T47D (cell line): ENCODE measurements at regions not wholly inside any gene's neighbourhood (a gene's known extent, or its start where the extent isn't known, plus 50 kb on each side); places are given as distances from the start of the nearest gene placed in this dataset.

ENCODE experiments used
- DNase-seq, 2 experiments: peaks; one replicate each; pipeline versions ENCODE4 v3.0.0 to v3.0.0-alpha.2; 2011 to 2012; ENCODE audit warnings: low read depth in 1 of 2, low spot score in 1 of 2
- JUND ChIP-seq: IDR thresholded peaks from 2 replicates; pipeline ENCODE4 v1.6.1; 2012; ENCODE audit warnings: low read depth
- in situ Hi-C: cut with HindIII; loops from 2 replicates; pipeline ENCODE4 v1.10.0; 2016; ENCODE audit warnings: low sequenced_read_pairs, low pct_unique_long_range_greater_than_20kb

DNA sequence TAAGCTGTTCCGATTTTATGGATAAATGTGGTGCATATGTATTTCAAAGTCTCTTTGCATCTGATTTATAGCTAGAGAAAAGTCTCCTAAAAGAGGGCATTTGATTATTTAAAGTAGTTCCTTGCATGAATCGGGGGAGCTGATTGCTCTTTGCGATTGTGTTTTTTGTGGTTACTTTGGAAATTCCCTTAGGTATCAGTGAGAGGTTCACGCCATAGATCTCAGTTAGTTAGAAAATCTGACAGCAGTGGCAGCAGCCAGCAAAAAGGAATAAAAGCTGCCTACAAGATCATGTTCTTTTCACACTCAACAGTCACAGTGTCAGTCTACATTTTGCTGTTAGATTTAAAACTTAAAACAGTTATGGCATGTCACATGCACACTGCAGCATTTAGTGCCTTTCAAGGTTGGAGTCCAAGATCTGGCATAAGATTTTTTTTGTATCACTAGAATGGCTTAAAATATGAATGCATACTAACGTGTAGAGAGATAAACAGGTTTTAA lies 436.5 kb upstream of the PCDH20 start:
- TF ChIP-seq JUND: no peak
- no peak for DNase-seq
- in situ Hi-C loops: no loop called here

DNA sequence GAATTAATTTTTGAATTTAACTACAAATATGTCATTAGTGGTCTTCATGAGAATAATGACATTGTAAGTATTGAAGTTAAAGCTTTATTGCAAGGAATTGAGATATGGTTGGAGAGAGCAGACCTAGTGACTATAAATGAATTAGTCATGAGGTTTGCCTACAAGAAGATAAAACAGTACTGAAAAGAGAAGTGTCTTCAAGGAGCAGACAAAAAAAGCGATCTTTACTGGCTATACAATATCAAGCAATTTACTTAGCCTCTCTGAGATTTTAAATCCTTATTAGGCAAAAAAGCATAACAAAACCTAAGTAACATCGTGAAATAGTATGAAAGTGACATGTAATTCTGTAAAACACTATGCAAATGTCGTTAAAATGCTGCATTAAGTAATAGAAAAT lies 435.1 kb upstream of the PCDH20 start:
- DNase-seq: no peak
- no peak for TF ChIP-seq JUND
- in situ Hi-C loops: no loop called here

DNA sequence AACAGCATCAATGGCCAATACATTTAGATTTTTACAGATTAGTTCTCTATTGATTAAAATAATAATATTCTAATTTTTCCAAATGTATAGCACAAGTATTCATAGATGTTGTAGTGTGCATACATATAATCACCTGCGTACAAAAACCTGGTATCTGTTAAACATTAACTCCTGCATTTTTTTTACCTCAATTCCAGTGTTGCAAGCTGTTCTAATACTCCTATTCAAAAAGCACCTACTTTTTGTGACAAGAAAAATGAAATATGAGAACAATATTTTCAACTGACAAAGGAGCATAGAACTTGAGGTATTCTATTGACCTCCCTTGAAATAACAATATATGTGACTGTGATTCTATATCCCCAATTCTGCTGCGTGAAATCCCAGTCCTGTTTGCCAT lies 422.9 kb upstream of the PCDH20 start:
- no peak for TF ChIP-seq JUND
- in situ Hi-C loops: no loop called here
- DNase-seq: no peak

DNA sequence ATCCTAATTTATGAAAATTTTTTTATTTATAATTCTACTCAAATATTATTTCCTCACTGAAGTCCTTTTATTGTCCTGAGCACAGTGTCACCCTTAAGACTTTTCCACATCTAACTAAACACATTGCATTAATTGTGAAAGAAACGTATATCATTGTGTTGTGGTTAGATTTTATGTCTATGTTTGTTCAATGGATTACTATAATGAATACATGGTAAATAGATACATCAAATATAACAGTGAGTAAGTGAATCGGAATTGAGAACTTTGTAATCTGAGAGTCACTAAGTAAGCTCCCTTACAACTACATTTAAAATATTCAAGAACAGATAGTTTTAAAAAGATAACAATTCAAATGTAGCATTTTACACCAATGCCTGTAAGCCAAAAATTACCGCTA lies 417.6 kb upstream of the PCDH20 start:
- TF ChIP-seq JUND: no peak
- DNase-seq: peak in 1 of 2 experiments; percentile 13
- in situ Hi-C loops: no loop called here

DNA sequence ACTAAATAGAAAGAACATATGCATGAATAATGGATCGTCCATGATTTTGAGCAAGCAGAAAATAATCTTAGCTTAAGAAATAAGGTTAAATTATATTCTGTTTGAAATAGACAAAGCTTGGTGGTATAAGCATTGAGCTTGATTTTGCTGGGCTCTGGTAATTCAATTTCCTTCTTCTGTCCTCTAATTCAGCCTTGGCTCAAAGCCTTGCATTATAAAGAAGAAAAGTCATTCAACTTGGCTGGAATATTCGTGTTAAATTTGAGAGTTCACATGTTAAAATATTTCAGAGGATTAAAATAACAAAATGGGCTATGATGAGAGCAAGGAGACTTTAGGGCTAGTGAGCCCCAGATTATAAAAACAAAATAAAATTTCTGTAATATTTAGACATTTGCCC lies 415.4 kb upstream of the PCDH20 start:
- DNase-seq: no peak
- TF ChIP-seq JUND: no peak
- in situ Hi-C loops: no loop called here

DNA sequence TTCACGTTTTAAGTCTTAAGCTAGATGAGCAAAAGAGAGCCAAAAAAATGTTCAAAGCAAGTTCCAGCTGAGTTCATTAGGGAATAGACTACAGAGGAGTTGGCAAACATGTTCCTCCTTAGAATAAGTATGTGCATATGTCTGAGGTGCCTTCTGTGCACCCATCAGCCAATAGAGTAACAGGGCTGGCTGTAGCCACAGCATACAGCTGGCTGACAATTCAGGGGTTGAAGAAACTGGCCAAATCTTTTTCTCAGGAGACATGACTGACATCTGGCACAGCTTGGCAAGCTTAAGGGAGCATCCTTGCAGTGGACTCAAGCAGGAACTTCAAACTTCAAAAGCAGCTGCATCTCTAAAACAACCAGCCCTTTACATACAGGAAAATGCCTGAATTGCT lies 414.8 kb upstream of the PCDH20 start:
- in situ Hi-C loops: no loop called here
- TF ChIP-seq JUND: no peak
- no peak for DNase-seq

DNA sequence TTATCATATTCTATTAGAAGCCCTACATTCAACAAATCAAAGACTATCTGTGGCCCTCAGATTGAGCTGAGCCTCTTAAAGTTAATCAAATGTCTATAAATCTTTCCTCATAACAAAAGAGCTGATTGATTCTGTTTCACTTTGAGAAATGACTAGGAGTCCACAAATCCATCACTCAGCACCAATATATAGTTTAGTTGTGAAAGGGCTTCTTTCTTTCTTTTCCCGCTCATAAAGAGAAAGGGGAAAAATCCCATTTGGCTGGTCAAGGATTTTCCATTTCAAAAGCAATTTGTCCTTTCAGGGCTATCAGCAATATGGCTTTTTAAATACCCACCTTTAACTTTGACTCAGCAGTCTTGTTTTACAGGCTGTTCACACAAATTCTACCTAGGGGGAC lies 408.5 kb upstream of the PCDH20 start:
- in situ Hi-C loops: no loop called here
- TF ChIP-seq JUND: no peak
- DNase-seq: no peak

DNA sequence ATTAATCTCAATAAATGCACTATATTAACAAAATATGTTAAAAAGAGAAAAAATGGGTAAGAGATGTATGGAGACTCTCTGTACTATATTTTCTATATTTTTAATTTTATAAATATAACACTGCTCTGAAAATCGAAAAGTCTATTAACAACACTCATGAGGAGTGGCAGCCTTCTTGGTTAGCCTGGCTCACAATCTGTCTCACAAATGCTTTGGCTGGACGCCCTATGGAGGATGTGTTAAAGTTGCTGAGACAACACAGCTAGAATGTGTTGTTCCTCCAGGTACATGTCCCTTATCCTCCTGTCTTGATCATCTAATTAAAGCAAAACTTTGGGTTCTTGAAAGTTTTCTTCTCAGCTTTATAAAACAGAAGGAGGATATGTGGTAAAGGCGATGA lies 396.6 kb upstream of the PCDH20 start:
- no peak for TF ChIP-seq JUND
- in situ Hi-C loops: no loop called here
- DNase-seq: no peak

DNA sequence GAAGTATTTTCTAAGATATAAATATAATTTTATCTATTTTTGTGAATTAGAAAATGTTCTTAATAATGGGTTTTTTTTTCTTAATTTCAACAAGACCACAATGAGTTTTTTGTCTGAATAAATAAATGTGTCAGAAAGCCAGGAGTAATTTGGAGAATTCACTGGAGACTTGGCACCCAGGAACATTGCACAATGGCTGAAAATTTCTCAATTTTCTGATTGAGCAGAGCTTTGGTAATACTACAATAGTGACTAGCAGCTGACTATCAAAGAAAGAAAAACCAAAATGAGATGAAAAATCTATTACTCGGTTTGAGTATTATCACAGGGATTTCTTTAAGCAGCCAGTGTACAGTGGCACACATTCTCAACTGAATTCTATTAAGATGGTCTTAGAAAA lies 394.4 kb upstream of the PCDH20 start:
- no peak for TF ChIP-seq JUND
- no peak for DNase-seq
- in situ Hi-C loops: no loop called here

DNA sequence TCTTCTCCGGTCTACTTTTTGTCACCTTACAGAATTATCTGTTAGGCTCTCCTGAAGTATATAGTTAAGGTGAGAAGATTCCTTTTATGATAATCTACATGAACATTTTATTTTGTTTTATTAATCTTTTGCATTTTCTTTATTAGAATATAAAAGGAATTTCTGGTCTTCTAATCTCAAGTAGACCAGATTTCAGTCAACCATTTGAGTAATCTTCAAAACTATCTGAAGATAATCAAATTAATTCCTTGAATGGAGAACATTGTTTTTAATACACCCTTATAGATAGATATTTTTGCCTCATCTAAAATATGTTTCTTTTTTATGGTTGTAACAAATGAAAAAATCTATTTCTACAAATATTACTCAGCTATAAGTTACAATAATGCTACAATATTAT lies 381.7 kb upstream of the PCDH20 start:
- TF ChIP-seq JUND: no peak
- in situ Hi-C loops: no loop called here
- no peak for DNase-seq

DNA sequence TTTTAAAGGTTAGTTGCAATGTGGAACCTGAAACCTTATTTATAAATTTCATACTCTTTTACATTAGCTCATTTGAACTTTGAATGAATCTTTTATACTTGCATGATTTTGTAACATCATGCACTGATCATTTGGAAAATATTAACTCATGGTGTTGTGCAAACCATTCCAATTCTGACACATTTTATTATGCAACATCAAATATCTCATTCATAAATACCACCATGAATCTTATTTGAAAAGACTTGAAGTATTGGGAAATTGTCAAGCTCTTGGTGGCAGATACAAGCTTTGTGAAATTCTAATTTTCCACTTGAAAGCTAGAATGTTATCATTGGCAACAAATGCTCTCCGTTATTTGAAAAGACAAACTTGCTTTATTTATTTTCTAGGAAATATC lies 379.9 kb upstream of the PCDH20 start:
- DNase-seq: no peak
- in situ Hi-C loops: no loop called here
- no peak for TF ChIP-seq JUND

DNA sequence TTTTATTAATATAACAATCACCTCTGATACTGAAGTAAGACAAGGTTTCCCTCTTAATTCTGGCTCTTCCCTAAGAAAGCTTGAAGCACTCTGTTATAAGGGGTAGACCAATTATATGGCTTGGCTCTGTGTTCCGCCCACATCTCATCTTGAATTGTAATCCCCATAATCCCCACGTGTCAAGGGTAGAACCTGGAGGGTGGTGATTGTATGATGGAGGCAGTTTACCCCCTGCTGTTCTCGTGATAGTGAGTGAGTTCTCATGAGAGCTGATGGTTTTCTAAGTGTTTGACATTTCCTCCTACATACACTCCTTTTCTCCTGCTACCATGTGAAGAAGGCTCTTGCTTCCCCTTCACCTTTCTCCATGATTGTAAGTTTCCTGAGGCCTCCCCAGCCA lies 363.8 kb upstream of the PCDH20 start:
- no peak for TF ChIP-seq JUND
- no peak for DNase-seq
- in situ Hi-C loops: no loop called here

DNA sequence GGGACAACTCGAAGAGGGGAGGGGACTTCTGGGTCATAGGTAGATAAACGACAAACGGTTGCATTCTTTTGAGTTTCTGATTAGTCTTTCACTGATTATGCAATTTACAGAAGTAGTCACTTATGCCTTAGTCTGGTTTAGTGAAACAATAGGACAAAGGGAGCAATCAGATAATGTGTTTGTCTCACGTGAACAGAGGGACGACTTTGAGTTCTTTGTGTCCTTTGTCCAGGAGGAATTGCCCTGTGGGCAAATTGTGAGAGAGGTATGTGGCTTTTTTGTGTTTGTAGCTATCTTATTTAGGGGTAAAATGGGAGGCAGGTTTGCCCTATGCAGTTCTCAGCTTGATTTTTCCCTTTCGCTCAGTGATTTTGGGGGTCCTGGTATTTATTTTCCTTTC lies 362.9 kb upstream of the PCDH20 start:
- in situ Hi-C loops: no loop called here
- no peak for DNase-seq
- TF ChIP-seq JUND: no peak

DNA sequence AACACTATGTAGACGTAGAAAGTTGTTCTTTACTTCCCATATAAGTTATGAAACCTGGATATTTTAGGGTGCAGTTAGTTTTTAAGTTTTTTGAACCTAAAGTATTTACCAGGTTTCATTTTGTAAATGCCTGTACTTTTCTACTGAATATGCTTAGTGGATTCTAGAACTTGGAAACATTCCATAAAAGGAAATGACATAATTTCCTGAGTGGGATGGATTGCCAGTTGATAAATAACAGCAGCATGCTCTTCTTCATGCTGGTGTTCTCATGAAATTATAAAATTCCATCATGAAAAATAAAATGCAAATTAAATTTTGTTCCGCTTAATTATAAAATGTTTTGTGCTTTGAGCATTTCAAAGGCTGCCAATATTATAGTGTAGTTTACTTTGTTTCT lies 362.2 kb upstream of the PCDH20 start:
- TF ChIP-seq JUND: no peak
- in situ Hi-C loops: no loop called here
- no peak for DNase-seq

DNA sequence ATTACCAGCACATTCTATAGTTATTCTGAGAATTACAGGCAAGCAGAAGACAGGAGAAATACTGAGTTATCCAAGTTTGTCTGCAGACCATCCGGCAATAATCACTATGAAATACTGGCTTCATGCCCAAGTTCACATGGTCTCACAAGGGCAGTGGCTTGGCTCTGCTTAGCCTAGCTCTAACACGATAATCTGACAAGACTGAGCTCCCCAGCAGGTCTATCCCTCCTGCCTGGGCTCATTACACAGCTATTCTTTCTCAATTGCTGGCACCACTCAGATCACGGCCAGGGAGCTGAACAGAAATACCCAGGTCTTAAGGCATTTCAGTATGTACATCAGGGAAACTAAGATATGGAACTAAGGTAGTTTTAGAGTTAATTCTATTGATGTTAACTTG lies 361.6 kb upstream of the PCDH20 start:
- no peak for DNase-seq

More for the DNA sequence above, 361.6 kb upstream of the PCDH20 start:
- TF ChIP-seq JUND: no peak
- in situ Hi-C loops: no loop called here
